Endothelial cell of umbilical vein (primary cell): ENCODE measurements at regions not wholly inside any gene's neighbourhood (a gene's known extent, or its start where the extent isn't known, plus 50 kb on each side); places are given as distances from the start of the nearest gene placed in this dataset.

ENCODE experiments used
- BruUV-seq: library from RNA; stranded (reverse); fragments of 400-500 nt; replicated peaks from 2 replicates; lab custom pipeline; 2021; lab: Mats Ljungman, UMichigan
- CTCF ChIA-PET: fragments of 300-600, 350-600 bp; sonication (Branson Sonifier 250); formaldehyde crosslinking; loops from one replicate; lab custom pipeline; 2021; ENCODE audit warnings: antibody characterized with exemption, inconsistent platforms; lab: Charles Lee
- POLR2A ChIA-PET: fragments of 300-600, 350-600 bp; sonication (Branson Sonifier 250); formaldehyde crosslinking; loops from one replicate; lab custom pipeline; 2021; ENCODE audit warnings: antibody characterized with exemption, inconsistent platforms; lab: Charles Lee
- DNase-seq: peaks from one replicate; pipeline ENCODE4 v3.0.0-alpha.2; 2011; ENCODE audit warnings: low read depth, low spot score
- FAIRE-seq: peaks from 2 replicates; lab custom pipeline; 2011; peaks lifted over from hg19 to GRCh38; lab: Jason Lieb, UNC
- H2AFZ ChIP-seq: 2 replicates; pipeline ENCODE4 v1.6.0; 2012; ENCODE audit warnings: low read depth, low read length, control low read depth, inconsistent platforms
- H3K27ac ChIP-seq: 2 replicates; pipeline ENCODE4 v1.5.1; 2011; ENCODE audit warnings: low read depth, mild to moderate bottlenecking, control low read depth, low read length, moderate library complexity; ENCODE audit not compliant: insufficient read depth
- H3K27me3 ChIP-seq, 2 experiments: 2 replicates each; pipeline versions ENCODE4 v1.6.0 to v1.6.1; 2011; ENCODE audit warnings: low read length in 2 of 2, mixed read lengths in 1 of 2; ENCODE audit not compliant: control insufficient read depth in 2 of 2, insufficient read depth in 2 of 2
- H3K36me3 ChIP-seq, 2 experiments: 2 replicates in 1 of 2; 3 replicates in 1 of 2; pipeline ENCODE4 v1.5.1; 2011; ENCODE audit warnings: low read length in 2 of 2, mild to moderate bottlenecking in 1 of 2, moderate library complexity in 1 of 2; ENCODE audit not compliant: control insufficient read depth in 2 of 2, insufficient read depth in 2 of 2; ENCODE audit errors: extremely low read depth in 1 of 2
- H3K4me1 ChIP-seq: 3 replicates; pipeline ENCODE4 v1.5.1; 2011; ENCODE audit warnings: mild to moderate bottlenecking, low read length; ENCODE audit not compliant: control insufficient read depth, insufficient read depth; ENCODE audit errors: extremely low read depth
- H3K4me2 ChIP-seq: 2 replicates; pipeline ENCODE4 v1.6.1; 2011; ENCODE audit warnings: low read length, control low read depth, mixed read lengths; ENCODE audit not compliant: insufficient read depth
- H3K4me3 ChIP-seq, 3 experiments: fragments of 200-600 bp in 1 of 3; sonication (generic), shearing (Covaris generic) in 1 of 3; replicated peaks in 1 of 3; 2 replicates each; pipeline ENCODE4 v1.5.1; 2011 to 2016; ENCODE audit warnings: control low read depth in 3 of 3, low read length in 3 of 3, mild to moderate bottlenecking in 2 of 3, inconsistent platforms in 1 of 3, low read depth in 1 of 3, moderate library complexity in 1 of 3; ENCODE audit not compliant: insufficient read depth in 1 of 3
- H3K79me2 ChIP-seq: 2 replicates; pipeline ENCODE4 v1.6.0; 2012; ENCODE audit warnings: low read length, inconsistent platforms; ENCODE audit not compliant: control insufficient read depth, insufficient read depth
- H3K9ac ChIP-seq: replicated peaks from 2 replicates; pipeline ENCODE3; 2011; ENCODE audit warnings: low read length, control low read depth; ENCODE audit not compliant: insufficient read depth; ENCODE audit errors: extremely low read depth
- H3K9me1 ChIP-seq: replicated peaks from 3 replicates; pipeline ENCODE4 v1.6.0; 2011; ENCODE audit warnings: mild to moderate bottlenecking, low read length; ENCODE audit not compliant: control insufficient read depth, insufficient read depth; ENCODE audit errors: extremely low read depth
- H3K9me3 ChIP-seq: replicated peaks from 2 replicates; pipeline ENCODE4 v1.5.1; 2012; ENCODE audit warnings: low read length, inconsistent platforms; ENCODE audit not compliant: control insufficient read depth, insufficient read depth
- H4K20me1 ChIP-seq: replicated peaks from 2 replicates; pipeline ENCODE3; 2011; ENCODE audit warnings: mild to moderate bottlenecking, low read length; ENCODE audit not compliant: control insufficient read depth, insufficient read depth; ENCODE audit errors: extremely low read depth
- CTCF ChIP-seq, 2 donors: IDR thresholded peaks; 1 replicate in 1 of 2; 2 replicates in 1 of 2; pipeline ENCODE4 v1.5.1; 2011; ENCODE audit warnings: low read length in 2 of 2, mild to moderate bottlenecking in 2 of 2, moderate library complexity in 2 of 2, control low read depth in 1 of 2, inconsistent platforms in 1 of 2, low read depth in 1 of 2; ENCODE audit not compliant: insufficient read depth in 1 of 2; ENCODE audit errors: extremely low read depth in 1 of 2
- EZH2 ChIP-seq: IDR thresholded peaks from 2 replicates; pipeline ENCODE4 v1.6.1; 2012; ENCODE audit warnings: borderline replicate concordance, low read depth, mild to moderate bottlenecking, moderate library complexity, low read length, inconsistent platforms; ENCODE audit not compliant: severe bottlenecking
- FOS ChIP-seq: IDR thresholded peaks from 2 replicates; pipeline ENCODE4 v1.6.1; 2011; ENCODE audit warnings: mild to moderate bottlenecking, low read length, moderate library complexity, borderline replicate concordance; ENCODE audit not compliant: insufficient read depth
- GATA2 ChIP-seq: IDR thresholded peaks from 2 replicates; pipeline ENCODE4 v1.7.0; 2011; ENCODE audit warnings: low read depth, mild to moderate bottlenecking, moderate library complexity, mixed read lengths, low read length; ENCODE audit not compliant: insufficient read length, insufficient read depth
- JUN ChIP-seq: IDR thresholded peaks from 2 replicates; pipeline ENCODE4 v1.6.1; 2011; ENCODE audit warnings: borderline replicate concordance, low read depth; ENCODE audit not compliant: insufficient read length, insufficient read depth
- MAX ChIP-seq: IDR thresholded peaks from 2 replicates; pipeline ENCODE4 v1.6.1; 2011; ENCODE audit not compliant: insufficient read depth, insufficient read length
- MYC ChIP-seq: IDR thresholded peaks from one replicate; pipeline ENCODE4 v1.6.1; 2011; ENCODE audit warnings: mild to moderate bottlenecking, low read depth, low read length
- POLR2A ChIP-seq: IDR thresholded peaks from 2 replicates; pipeline ENCODE4 v1.6.1; 2012; ENCODE audit warnings: low read depth, mild to moderate bottlenecking, control low read depth, low read length
- POLR2AphosphoS5 ChIP-seq: IDR thresholded peaks from 2 replicates; pipeline ENCODE4 v1.6.1; 2012; ENCODE audit warnings: low read depth, mild to moderate bottlenecking, control low read depth, low read length, moderate library complexity; ENCODE audit not compliant: insufficient read depth
- dilution Hi-C: fragments of 300-500 bp; cut with MboI; formaldehyde crosslinking; loops from one replicate; pipeline ENCODE4 v1.15.0; 2019; ENCODE audit warnings: low sequenced_read_pairs; ENCODE audit not compliant: extremely low pct_ligation_motif_present
- intact Hi-C: fragments of 100-400 bp; cut with micrococcal nuclease; formaldehyde crosslinking; loops from one replicate; pipeline ENCODE4 v1.10.0; 2022

GRCh38 chr18:44579028-44579702 is 101.5 kb upstream of the SETBP1 start:
- no peaks in the 10 kb centered on the region for H3K9me1 ChIP-seq
- H3K4me3 ChIP-seq = no peak overlapping the region
- BruUV-seq = no TSS peak
- no peaks in the 10 kb centered on the region for H4K20me1 ChIP-seq
- ChIA-PET POLR2A (no interaction called here), CTCF (no interaction called here)
- H3K9me3 ChIP-seq = no peaks in the 10 kb centered on the region
- DNase-seq = no peak
- FAIRE-seq = no peak
- H3K79me2 ChIP-seq = no peaks in the 10 kb centered on the region
- no peak overlapping the region for H3K9ac ChIP-seq
- H3K27ac ChIP-seq = no peak overlapping the region
- TF ChIP-seq CTCF (IDR thresholded peaks at IDR 0.05; ENCODE audit: extremely low read depth in 1 of 2, insufficient read depth in 1 of 2, low read depth in 1 of 2, low read length in 2 of 2) (peak; percentile 42 to 43), POLR2A (no peak)
- no peak overlapping the region for H3K4me2 ChIP-seq
- no peak overlapping the region for H2AFZ ChIP-seq
- dilution Hi-C loops (no loop called here), intact Hi-C loops (loop anchor here (5.0 kb wide), 1 partner anchor 633 kb away; no protein-coding TSS in a partner anchor)
- no peaks in the 10 kb centered on the region for H3K36me3 ChIP-seq
- no peaks in the 10 kb centered on the region for H3K27me3 ChIP-seq
- H3K4me1 ChIP-seq = no peaks in the 10 kb centered on the region

- no peak for DNase-seq
- H3K79me2 ChIP-seq = no peaks in the 10 kb centered on the region
- no peaks in the 10 kb centered on the region for H3K9me1 ChIP-seq
- no peak overlapping the region for H3K4me2 ChIP-seq
- no peak overlapping the region for H3K27ac ChIP-seq
- dilution Hi-C loops (no loop called here), intact Hi-C loops (loop anchor here (5.0 kb wide), 1 partner anchor 633 kb away; no protein-coding TSS in a partner anchor)
- TF ChIP-seq GATA2 (no peak), MYC (no peak), POLR2AphosphoS5 (no peak), EZH2 (no peak), MAX (no peak), POLR2A (no peak), JUN (no peak), CTCF (IDR thresholded peaks at IDR 0.05; ENCODE audit: extremely low read depth in 1 of 2, insufficient read depth in 1 of 2, low read depth in 1 of 2, low read length in 2 of 2) (no peak), FOS (no peak)
- BruUV-seq = no TSS peak
- H3K9me3 ChIP-seq = no peaks in the 10 kb centered on the region
- H3K9ac ChIP-seq = no peak overlapping the region
- no peaks in the 10 kb centered on the region for H3K27me3 ChIP-seq
- no peak overlapping the region for H3K4me3 ChIP-seq
- H4K20me1 ChIP-seq = no peaks in the 10 kb centered on the region
- POLR2A ChIA-PET = no interaction called here
- no peaks in the 10 kb centered on the region for H3K36me3 ChIP-seq
- H3K4me1 ChIP-seq = no peaks in the 10 kb centered on the region
- no peak for FAIRE-seq
- H2AFZ ChIP-seq = no peak overlapping the region
- CTCF ChIA-PET = no interaction called here
Measured at GRCh38 chr18:44579745-44580144, 100.9 kb upstream of the SETBP1 start.
